BJ (cell line): ENCODE measurements at regions not wholly inside any gene's neighbourhood (a gene's known extent, or its start where the extent isn't known, plus 50 kb on each side); places are given as distances from the start of the nearest gene placed in this dataset.

Source experiments
- CTCF ChIA-PET: fragments of 350-600 bp; formaldehyde crosslinking; extraction: SDS; loops from one replicate; lab custom pipeline; 2021; ENCODE audit warnings: antibody characterized with exemption, inconsistent platforms; lab: Yijun Ruan, JAX
- POLR2A ChIA-PET: fragments of 300-600 bp; sonication (Branson Sonifier 250); formaldehyde crosslinking; extraction: SDS; loops from one replicate; lab custom pipeline; 2021; ENCODE audit warnings: antibody characterized with exemption; lab: Charles Lee
- DNase-seq: peaks from one replicate; pipeline ENCODE4 v3.0.0-alpha.2; 2011; ENCODE audit warnings: low read depth
- H3K27me3 ChIP-seq: 2 replicates; pipeline ENCODE4 v1.6.0; 2011; ENCODE audit warnings: low read length; ENCODE audit not compliant: control insufficient read depth, insufficient read depth
- H3K36me3 ChIP-seq: 2 replicates; pipeline ENCODE4 v1.5.1; 2011; ENCODE audit warnings: low read length; ENCODE audit not compliant: control insufficient read depth, insufficient read depth
- H3K4me3 ChIP-seq: 2 replicates; pipeline ENCODE4 v1.5.1; 2011; ENCODE audit warnings: low read depth, mild to moderate bottlenecking, control low read depth, low read length
- CTCF ChIP-seq: IDR thresholded peaks from 2 replicates; pipeline ENCODE4 v1.5.1; 2011; ENCODE audit warnings: low read depth, mild to moderate bottlenecking, control low read depth, inconsistent platforms, low read length, moderate library complexity; ENCODE audit not compliant: insufficient read depth

GRCh38 chr3:8145661-8146060, 356.0 kb upstream of the LMCD1 start:
- ChIA-PET POLR2A (no interaction called here), CTCF (no interaction called here)
- no peak for DNase-seq

GRCh38 chr3:8147711-8148110, 353.9 kb upstream of the LMCD1 start:
- ChIA-PET CTCF (no interaction called here), POLR2A (no interaction called here)
- DNase-seq, result no peak
- no peak for TF ChIP-seq CTCF
- H3K36me3 ChIP-seq, result no peaks in the 10 kb centered on the region
- H3K4me3 ChIP-seq, result no peak overlapping the region
- no peaks in the 10 kb centered on the region for H3K27me3 ChIP-seq

More at GRCh38 chr3:8145661-8146060, 356.0 kb upstream of the LMCD1 start:
- no peaks in the 10 kb centered on the region for H3K27me3 ChIP-seq
- no peaks in the 10 kb centered on the region for H3K36me3 ChIP-seq
- H3K4me3 ChIP-seq, result no peak overlapping the region
- TF ChIP-seq CTCF, result no peak

GRCh38 chr3:8152821-8153418, 348.7 kb upstream of the LMCD1 start:
- POLR2A ChIA-PET, result no interaction called here
- no peak for TF ChIP-seq CTCF
- no peak overlapping the region for H3K4me3 ChIP-seq
- DNase-seq, result no peak
- no peaks in the 10 kb centered on the region for H3K36me3 ChIP-seq
- H3K27me3 ChIP-seq, result no peaks in the 10 kb centered on the region
- CTCF ChIA-PET, result no interaction called here

- H3K4me3 ChIP-seq, result no peak overlapping the region
- POLR2A ChIA-PET, result no interaction called here
- no peak for DNase-seq
- CTCF ChIA-PET, result no interaction called here
- H3K27me3 ChIP-seq, result no peaks in the 10 kb centered on the region
- TF ChIP-seq CTCF, result no peak
- H3K36me3 ChIP-seq, result no peaks in the 10 kb centered on the region
These were observed 347.8 kb upstream of the LMCD1 start for GRCh38 chr3:8153800-8154199.

- no peaks in the 10 kb centered on the region for H3K36me3 ChIP-seq
- POLR2A ChIA-PET, result no interaction called here
- CTCF ChIA-PET, result interaction anchor here (0.5 kb wide), 1 partner anchor 424 kb away, joined by 3 read pairs; no protein-coding TSS in a partner anchor
- no peak for TF ChIP-seq CTCF
- H3K4me3 ChIP-seq, result no peak overlapping the region
- H3K27me3 ChIP-seq, result no peaks in the 10 kb centered on the region
- no peak for DNase-seq
These were observed 347.0 kb upstream of the LMCD1 start for GRCh38 chr3:8154617-8155016.
